HG03095 (cell line): ENCODE measurements at regions not wholly inside any gene's neighbourhood (a gene's known extent, or its start where the extent isn't known, plus 50 kb on each side); places are given as distances from the start of the nearest gene placed in this dataset.

Experiments used
- ATAC-seq: cut with Tn5 transposase; IDR thresholded peaks from one replicate; pipeline ENCODE4 v1.9.1; 2021; ENCODE audit warnings: moderate library complexity; ENCODE audit not compliant: unreplicated experiment

DNA sequence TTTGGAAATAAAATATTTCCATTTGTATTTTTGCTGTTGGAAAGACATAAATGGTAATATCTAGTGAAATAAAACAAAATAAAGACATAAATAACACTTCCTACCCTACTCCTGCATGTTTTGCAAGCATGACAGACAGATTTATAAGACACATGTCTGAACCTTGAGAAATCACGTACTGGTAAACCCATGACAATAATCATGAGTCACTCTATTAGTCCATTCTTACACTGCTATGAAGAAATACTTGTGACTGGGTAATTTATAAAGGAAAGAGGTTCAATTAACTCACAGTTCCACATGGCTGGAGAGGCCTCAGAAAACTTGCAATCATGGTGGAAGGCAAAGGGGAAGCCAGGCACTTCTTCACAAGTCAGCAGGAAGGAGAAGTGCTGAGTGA, 942.2 kb downstream of the REEP3 start:
- no peak for ATAC-seq

DNA sequence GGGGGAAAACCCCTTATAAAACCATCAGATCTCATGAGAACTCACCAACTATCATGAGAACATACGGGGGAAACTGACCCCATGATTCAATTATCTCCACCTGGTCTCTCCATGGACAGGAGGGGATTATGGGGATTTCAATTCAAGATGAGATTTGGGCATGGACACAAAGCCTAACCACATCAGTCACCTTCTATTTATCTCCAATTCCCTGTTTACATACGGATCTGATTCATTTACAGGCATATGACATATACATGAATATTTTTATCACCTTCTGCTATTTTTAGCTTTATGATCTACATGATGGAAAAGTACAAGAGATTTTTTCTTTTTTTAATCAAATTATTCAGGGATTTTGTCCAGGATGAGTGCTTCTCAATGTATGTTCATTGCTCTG, 944.5 kb downstream of the REEP3 start:
- ATAC-seq, result no peak

DNA sequence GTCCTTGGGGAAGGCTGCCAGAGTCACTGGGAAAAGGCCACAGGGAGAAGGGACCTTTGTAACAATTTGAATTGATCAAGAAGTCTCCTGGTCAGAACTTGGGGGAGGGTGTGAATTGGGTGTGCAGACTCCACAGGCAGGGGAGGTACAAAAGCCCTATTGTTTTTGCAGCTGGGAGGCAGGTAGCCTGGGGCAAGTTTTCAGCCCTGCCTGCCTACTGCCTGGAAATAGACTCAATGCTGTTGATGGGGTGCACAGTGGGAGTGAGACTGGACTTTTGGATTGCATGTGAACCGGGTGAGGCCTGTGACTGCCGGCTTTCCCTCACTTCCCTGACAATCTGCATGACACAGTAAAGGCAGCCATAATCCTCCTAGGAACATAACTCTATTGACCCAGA, 947.0 kb downstream of the REEP3 start:
- no peak for ATAC-seq

DNA sequence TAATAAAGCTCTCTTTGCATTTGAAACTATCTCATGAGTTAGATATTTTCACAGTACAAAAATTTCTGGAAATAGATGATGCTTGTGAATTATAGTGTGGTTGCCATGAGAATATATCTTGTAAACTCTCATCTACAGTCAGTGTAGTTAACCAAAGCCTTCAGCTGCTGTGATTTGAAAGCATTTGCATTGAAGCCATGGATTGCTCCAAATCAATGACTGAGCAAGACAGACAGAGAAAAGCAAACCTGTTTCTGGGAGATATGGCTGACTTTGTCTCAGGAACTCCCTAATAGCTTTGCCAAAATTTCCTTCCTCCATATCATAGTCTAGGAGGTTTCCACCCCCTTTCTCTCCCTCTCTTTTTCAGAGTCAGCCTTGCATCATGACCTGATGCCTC, 955.3 kb downstream of the REEP3 start:
- ATAC-seq, result no peak

DNA sequence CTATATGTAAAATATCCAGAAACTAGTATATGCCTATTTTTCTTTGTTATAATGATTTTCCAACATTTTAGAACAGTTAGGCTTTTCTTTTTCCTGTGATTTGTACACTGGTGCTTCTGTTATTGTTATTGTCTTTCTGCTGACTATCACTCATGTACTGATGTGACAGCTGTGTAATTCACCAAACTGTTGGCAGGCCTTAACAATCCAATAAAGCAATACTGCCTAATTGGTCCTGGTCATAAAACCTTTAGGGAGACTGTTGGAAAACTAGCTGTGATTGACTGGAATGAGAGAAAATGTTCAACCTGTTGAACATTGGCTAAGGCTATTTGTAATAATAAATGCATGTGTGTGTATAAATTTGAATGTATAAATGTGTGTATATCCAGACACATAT, 956.6 kb downstream of the REEP3 start:
- ATAC-seq, result no peak

DNA sequence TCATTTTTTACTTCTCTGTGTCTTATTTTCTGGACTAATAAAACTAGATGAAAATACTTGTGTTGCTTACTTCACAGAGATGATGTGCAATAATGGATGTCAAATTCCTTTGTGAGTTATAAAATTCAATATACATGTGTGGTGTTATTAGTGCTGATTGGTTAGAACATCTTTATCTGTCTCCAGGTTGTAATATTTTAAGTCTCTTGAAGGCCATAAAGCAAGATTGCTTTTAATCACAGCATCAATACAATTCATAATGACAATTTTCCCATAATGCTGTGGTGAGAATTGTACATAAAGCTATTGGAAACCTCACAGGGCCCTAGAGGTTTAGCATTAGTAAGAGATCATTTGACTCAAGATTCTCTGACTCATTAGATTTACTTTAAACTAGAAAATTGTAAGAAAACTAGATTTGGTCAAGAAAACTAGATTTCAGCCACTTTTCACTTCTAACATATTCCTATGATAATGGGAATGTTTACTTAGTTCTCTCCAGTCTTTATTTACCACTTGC, 963.7 kb downstream of the REEP3 start:
- no peak for ATAC-seq

DNA sequence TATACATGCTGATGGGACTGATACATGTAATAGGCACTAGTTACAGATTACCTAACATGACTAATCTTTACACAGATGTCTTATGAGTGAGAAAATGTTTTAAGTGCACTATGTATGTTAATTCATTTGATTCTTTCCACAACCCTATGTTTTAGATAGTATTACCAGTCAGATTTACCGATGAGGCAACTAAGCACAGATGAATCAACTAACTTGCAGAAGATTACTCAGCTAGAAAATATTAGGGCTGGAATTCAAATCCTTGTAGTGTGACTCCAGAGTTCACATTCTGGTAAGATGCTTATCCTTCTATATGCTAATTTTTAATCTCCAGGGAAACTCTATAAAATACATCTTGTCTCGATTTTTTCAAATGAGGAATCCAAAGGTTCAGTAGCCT, 964.9 kb downstream of the REEP3 start:
- ATAC-seq, result no peak

DNA sequence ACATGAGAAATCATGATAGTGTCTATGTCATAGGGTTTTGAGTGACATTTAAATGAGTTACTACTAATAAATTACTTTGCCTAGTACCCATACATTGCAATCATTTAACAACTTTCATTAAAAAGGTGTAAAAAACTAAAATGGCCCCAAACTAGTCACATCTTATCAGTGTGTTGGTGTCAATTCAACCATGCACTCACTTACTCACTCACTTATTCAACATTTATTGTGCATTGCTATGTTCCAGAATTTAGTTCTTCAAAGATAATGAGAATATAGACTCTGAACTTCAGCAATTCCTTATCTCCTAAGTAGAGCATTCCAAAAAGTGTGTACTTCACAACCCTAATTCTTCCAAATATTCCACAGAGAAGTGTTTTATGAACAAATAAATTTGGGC, 965.7 kb downstream of the REEP3 start:
- no peak for ATAC-seq

DNA sequence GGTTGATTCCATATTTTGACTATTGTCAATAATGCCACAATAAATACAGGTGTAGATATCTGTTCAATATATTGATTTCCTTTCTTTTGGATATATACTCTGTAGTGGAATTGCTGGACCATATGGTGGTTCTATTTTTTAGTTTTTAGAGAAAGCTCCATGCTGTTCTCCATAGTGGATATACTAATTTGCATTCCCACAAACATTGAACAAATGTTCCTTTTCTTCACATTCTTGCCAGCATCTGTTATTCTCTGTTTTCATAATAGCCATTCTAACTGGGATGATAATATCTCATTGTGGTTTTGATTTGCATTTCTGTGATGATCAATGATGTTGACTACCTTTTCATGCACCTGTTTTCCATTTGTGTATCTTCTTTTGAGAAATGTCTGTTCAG, 973.7 kb downstream of the REEP3 start:
- ATAC-seq, result no peak

DNA sequence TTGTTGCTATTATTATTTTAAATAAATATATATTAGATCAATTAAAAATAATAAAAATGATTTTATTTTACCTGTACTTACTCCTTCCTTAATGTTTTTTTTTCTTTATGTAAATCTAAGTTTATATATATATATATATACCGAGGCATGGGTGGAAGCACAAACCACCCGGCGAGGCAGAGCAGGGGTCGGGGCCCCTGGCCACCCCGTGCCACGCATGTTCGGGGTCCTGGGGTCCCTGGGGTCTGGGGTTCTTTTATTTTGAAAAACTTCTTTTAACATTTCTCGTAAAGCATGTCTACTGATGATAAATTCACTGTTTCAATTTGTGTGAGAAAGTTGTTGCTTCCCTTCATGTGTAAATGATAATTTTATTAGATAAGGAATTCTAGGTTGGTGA, 976.1 kb downstream of the REEP3 start:
- no peak for ATAC-seq

DNA sequence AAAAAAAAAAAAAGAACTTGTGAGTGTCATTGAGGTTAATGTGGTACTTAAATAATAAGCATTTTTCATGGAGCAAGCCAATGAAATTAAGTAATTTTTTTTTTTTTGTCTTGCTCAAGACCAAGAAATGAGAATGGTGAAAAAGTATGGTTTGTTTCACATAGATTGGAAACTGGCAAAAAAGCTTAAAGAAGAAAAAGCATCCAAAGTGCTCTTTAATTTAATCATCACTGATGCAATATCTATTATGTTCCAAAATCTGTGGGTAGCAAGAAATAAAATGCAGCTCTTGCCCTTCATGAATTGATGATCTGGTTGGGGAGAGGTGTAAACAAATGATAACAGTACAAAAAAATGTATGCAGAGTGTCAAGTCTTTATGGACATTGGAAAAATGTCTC, 980.6 kb downstream of the REEP3 start:
- ATAC-seq, result no peak

DNA sequence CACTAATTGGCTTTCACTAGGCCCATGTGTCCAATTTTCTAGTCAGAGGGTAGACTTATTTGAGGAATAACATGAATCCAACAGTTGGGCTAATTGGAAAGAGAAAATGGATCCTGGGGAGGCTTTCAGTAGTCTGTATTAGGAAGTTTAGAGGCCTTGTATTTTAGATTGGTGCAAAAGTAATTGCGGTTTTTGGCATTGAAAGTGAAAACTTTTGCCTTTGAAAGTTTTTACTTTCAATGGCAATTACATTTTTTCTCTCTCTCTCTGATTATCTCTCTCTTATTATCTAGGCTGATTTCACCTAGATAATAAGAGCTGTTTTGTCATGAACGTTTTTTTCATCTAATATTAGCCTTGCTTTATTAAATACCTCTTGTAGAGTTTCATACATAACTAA, 981.7 kb downstream of the REEP3 start:
- no peak for ATAC-seq

DNA sequence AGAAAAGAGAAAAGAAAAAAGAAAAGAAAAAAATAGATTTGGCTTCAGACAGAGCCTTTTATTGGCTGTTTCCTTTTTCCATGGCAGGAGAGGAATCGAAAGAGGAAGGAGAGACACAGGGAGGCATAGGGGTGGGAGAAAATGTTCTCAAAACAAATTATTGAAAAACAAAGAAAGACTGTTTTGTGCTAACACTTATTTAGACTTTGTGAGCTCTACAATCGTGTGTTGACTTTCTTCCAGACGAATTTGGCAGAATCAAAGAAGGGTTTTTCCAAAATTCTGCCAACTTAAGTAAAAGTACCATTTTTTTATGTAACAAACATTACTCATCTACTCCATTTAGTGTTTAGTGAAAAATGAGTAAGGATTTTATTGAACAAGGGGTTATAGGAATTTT, 982.2 kb downstream of the REEP3 start:
- no peak for ATAC-seq

DNA sequence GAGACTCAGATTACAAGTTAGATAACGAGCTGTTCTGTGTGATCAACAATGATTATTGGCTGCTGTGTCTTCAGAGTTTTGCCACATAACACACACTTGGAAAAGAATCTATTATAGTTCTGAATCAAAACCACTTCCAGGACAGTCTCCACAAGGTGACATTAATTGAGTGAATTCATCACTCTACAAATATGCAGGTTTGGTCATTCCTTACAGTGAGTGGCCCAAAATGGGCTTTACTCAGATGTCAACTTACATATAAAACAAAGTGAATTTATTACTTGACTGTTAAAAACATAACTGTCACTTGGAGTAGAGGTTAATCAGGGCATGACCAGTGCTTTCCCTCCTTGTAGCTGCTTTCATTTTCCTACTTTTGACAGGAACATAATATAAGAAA, 984.3 kb downstream of the REEP3 start:
- no peak for ATAC-seq

DNA sequence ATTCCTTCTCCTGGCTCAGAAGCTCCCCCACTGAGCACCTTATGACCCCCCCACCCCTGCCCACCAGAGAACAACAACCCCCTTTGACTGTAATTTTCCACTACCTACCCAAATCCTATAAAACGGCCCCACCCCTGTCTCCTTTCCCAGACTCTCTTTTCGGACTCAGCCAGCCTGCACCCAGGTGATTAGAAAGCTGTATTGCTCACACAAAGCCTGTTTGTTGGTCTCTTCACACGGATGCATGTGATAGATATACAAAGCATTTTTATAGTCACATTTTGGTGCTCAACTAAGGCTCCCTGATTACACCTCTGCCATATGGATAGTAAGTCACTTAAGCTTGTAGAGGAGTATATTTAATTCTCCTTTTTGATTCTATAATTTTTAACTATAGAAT, 985.8 kb downstream of the REEP3 start:
- no peak for ATAC-seq

DNA sequence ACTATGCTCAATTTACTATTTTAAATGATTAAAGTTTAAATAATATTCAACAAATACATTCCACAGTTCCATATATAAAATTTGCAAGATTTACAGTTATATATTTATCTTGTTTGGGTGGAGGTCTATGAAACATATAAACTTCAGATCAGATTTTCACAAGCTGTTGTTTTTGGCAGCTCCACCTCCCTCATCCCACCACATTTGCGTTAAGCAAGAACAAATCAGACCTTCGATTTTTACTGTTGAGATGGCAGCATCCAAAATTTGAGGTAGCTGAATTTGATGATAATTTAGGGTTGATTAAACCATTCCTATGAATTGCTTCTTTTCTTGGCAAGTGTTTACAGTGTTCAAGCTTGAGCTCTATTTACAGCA, 986.4 kb downstream of the REEP3 start:
- ATAC-seq, result no peak

DNA sequence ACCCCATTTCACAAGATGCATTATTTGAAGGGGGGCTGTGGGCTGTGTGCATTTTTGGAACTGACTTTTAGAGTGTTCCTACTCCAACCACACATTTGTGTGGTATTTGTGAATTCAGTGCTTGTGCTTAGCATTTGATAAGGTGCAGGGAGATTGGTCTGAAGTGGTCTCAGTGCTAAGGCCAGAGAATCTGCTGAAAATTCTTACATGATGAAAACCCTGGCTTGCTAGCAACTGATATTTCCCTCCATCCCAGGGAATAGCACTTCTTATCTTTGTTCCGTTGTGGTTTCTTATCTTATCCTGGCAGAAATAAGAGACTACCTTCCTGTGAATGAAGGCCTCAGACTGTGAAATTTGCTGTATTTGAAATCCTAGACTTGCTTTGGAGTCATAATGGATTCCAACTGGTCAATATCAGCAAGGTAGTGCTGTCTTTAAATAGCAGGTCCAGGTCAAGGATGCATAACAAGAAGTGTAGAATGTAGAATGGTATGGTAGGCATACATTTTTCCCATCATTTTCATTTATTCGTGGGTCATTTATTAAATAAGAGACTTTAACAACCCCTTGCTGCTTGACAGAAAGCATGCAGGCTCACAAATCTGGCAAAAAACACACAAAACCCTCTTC, 986.9 kb downstream of the REEP3 start:
- ATAC-seq, result no peak

DNA sequence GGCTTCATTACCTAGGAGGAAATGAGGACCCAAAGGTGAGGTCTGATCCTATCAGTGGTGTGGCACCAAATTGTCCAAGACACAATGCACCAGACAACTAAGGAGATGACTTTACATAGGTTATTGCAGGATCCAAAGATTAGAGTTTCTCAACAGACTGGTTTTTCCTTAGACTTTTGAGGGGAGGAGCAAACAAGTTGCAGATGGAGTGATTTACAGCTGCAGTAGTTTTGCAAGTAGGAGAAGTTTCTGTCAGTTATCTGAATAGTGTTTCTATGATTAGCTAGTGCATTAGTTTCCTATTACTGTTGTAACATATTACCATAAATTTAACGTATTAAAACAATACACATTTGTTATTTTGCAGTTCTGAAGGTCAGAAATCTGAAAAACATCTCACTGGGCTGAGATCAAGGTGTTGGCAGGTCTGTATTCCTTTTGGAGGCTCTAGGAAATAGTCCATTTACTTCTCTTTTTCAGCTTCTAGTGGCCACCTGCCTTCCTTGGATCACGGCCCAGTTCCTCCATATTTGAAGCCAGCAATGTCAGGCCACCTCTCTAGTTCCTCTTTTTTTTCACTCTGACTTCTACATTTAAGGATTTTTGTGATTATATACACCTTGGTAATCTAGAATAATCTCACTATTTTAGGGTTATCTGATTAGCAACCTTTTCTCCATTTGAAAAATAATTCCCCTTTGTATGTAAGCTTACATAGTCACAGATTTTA, 994.9 kb downstream of the REEP3 start:
- no peak for ATAC-seq

DNA sequence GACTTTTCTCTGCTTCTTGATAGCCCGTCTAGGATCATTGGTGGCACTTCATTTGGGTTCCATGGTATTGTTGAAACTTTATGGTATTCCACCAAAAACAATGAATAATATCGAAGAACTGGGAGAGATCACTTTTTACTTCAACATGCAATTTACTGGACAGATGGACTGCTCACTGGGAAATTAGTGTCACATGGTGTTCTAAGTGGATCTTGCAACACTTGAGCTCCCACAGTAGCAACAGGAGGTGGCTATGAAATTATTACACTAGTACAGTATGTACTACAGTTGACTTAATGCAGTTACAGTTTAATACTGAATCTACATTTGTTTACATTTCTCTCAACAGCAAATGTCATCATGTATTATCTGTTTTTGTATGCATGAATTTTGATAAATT, 997.3 kb downstream of the REEP3 start:
- ATAC-seq, result no peak

DNA sequence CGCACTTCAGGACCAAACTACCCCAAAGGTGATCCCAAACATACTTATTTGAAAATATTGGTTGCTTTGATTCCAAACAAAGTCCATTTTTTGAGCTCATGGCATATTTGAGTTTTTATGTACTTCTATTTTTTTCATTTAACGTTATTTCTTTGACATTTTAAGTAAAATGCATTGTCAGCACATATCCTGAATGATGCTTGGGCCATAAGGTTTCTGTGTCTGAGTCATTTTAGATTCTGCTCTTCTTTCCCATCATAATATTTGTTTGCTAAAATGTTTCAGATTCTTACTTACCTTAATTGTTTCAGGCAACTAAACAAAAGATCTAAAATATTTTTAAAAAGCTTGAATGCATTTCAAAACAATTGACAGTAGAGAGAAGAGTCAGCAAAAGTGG, 998.2 kb downstream of the REEP3 start:
- ATAC-seq, result no peak

DNA sequence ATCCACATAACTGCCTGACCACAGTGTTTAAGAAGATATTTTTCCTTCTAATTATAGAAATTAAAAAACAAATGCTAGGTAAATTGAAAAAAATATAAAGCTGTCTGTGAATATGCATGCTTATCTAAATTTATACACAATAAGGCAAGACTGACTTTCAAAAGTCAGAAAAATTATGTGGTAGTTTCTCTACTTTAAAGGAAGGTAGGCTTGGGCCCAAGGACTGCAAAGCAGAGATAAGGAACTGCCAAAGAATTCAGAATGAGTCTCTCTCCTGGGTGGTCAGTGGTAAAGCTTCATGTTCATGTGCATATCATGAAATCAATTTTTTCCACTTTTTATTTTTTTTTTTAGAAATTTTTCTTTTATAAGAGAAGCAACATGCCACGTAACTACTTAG, 998.6 kb downstream of the REEP3 start:
- ATAC-seq, result no peak

DNA sequence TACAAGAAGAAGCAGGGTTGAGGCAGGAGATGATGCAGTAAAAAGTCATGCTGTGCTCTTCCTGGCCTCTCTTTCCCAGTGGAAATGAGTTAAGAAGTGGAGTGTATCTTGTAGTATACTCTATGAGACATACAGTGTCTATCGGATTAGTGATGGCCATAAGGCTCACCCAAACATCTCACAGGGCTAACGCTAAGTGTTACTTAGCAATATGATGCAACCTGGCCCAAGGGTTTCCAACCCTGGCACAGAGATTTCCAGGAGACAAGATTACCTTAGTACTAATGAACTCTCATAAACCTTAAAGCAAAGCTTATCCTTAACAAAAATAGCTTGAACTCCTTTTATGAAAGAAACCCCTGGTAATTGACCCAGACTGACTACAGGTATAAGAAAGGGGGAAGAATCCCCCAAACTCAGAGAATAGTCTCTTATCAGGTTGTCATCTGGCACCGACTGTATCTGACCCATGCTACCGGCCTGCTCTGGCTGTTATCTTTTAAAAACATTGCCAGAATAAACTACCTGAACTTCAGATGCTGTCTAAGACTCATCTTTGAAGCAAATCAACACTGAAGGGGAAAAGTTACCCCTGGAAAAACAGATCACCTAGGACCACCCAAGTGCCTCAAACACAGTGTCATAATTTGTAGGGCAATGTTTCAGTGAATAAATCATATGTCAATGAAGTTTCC, 1002.0 kb downstream of the REEP3 start:
- no peak for ATAC-seq
